Gastrocnemius medialis (tissue), 4 donors: ENCODE measurements at regions not wholly inside any gene's neighbourhood (a gene's known extent, or its start where the extent isn't known, plus 50 kb on each side); places are given as distances from the start of the nearest gene placed in this dataset.
"Not testable (repeated sequence)": the region's sequence is repeated elsewhere in the genome, so short reads cannot be mapped to it uniquely, and the experiment has no call there.

Experiments
- ATAC-seq, 2 donors: fragments of 150-250 bp; one replicate each; pipeline ENCODE4 v1.9.1; 2016
- DNase-seq, 2 donors: peaks; one replicate each; pipeline ENCODE4 v3.0.0-alpha.2; 2019
- H3K27ac ChIP-seq, 4 donors: fragments of 200-600 bp; sonication (generic); 1 replicate in 1 of 4; 2 replicates in 3 of 4; pipeline ENCODE4 v1.5.1; 2016 to 2018; ENCODE audit warnings: mild to moderate bottlenecking in 2 of 4, moderate library complexity in 1 of 4
- H3K27me3 ChIP-seq, 3 donors: fragments of 200-600 bp; sonication (generic) in 2 of 3; 1 replicate in 1 of 3; 2 replicates in 2 of 3; pipeline versions ENCODE4 v1.5.1 to v1.6.0; 2016 to 2019; ENCODE audit warnings: mild to moderate bottlenecking in 1 of 3, moderate library complexity in 1 of 3
- H3K36me3 ChIP-seq, 2 donors: fragments of 200-600 bp; sonication (generic) in 1 of 2; one replicate each; pipeline ENCODE4 v1.5.1; 2017 to 2018
- H3K4me1 ChIP-seq, 2 donors: fragments of 200-600 bp; sonication (generic) in 1 of 2; one replicate each; pipeline ENCODE4 v1.5.1; 2016 to 2017; ENCODE audit warnings: mild to moderate bottlenecking in 2 of 2
- H3K4me3 ChIP-seq, 4 donors: fragments of 200-600 bp; sonication (generic) in 3 of 4; 1 replicate in 1 of 4; 2 replicates in 3 of 4; pipeline ENCODE4 v1.5.1; 2016 to 2019; ENCODE audit warnings: mild to moderate bottlenecking in 2 of 4
- H3K9me3 ChIP-seq, 3 donors: fragments of 200-600 bp; sonication (generic) in 2 of 3; 1 replicate in 1 of 3; 2 replicates in 2 of 3; pipeline ENCODE4 v1.5.1; 2016 to 2019
- CTCF ChIP-seq, 5 experiments: fragments of 450-650 bp in 3 of 5; fragments of 200-600 bp in 2 of 5; sonication (generic) in 2 of 5; IDR thresholded peaks in 4 of 5; conservative IDR thresholded peaks in 1 of 5; 1 replicate in 4 of 5; 2 replicates in 1 of 5; pipeline ENCODE4 v1.5.1; 2016 to 2019; ENCODE audit warnings: antibody characterized with exemption in 5 of 5, mild to moderate bottlenecking in 3 of 5, moderate library complexity in 3 of 5
- POLR2A ChIP-seq, 2 donors: fragments of 450-650 bp; IDR thresholded peaks; one replicate each; pipeline ENCODE4 v1.6.1; 2017; ENCODE audit warnings: antibody characterized with exemption in 2 of 2, mild to moderate bottlenecking in 2 of 2, moderate library complexity in 2 of 2
- in situ Hi-C, 4 donors: fragments of 200-750 bp; cut with MboI; loops; one replicate each; pipeline versions ENCODE4 v1.15.0 to v1.8.0; 2017; ENCODE audit warnings: low sequenced_read_pairs in 4 of 4
- intact Hi-C: fragments of 100-400 bp; cut with DNase I; formaldehyde crosslinking; loops from one replicate; pipeline ENCODE4 v1.15.1; 2023; ENCODE audit warnings: low total_unique reads

GRCh38 chr5:67799732-67800234 lies 415.8 kb upstream of the PIK3R1 start:
- peaks cover 0 to 3% of the 10 kb centered on the region in 2 donors for H3K4me1 ChIP-seq
- no peak overlapping the region for H3K4me3 ChIP-seq
- no peaks in the 10 kb centered on the region for H3K9me3 ChIP-seq
- TF ChIP-seq CTCF (IDR thresholded peaks at IDR 0.05 in 4 of 5, conservative IDR thresholded peaks at IDR 0.05 in 1 of 5) (no peak), POLR2A (IDR thresholded peaks at IDR 0.05) (no peak)
- peak overlapping the region; percentile 41 to 60 (median 46) for H3K27ac ChIP-seq
- no peaks in the 10 kb centered on the region for H3K36me3 ChIP-seq
- DNase-seq (peak; percentile 24 to 64), ATAC-seq (peak; percentile 73 to 83)
- H3K27me3 ChIP-seq: no peaks in the 10 kb centered on the region
- in situ Hi-C loops (loop anchor here in 2 of 4 donors (25.0 kb wide), 3 partner anchors 312 to 562 kb away; no protein-coding TSS in a partner anchor), intact Hi-C loops (loop anchor here (5.0 to 10.0 kb wide), 3 partner anchors 245 to 542 kb away; no protein-coding TSS in a partner anchor)

GRCh38 chr5:67798470-67798869 lies 417.1 kb upstream of the PIK3R1 start:
- H3K27ac ChIP-seq: peak overlapping the region; percentile 13 to 60 (median 42)
- H3K36me3 ChIP-seq, in situ Hi-C loops, H3K9me3 ChIP-seq, intact Hi-C loops, DNase-seq, ATAC-seq, H3K4me3 ChIP-seq, H3K27me3 ChIP-seq, H3K4me1 ChIP-seq: not testable (repeated sequence)

DNA sequence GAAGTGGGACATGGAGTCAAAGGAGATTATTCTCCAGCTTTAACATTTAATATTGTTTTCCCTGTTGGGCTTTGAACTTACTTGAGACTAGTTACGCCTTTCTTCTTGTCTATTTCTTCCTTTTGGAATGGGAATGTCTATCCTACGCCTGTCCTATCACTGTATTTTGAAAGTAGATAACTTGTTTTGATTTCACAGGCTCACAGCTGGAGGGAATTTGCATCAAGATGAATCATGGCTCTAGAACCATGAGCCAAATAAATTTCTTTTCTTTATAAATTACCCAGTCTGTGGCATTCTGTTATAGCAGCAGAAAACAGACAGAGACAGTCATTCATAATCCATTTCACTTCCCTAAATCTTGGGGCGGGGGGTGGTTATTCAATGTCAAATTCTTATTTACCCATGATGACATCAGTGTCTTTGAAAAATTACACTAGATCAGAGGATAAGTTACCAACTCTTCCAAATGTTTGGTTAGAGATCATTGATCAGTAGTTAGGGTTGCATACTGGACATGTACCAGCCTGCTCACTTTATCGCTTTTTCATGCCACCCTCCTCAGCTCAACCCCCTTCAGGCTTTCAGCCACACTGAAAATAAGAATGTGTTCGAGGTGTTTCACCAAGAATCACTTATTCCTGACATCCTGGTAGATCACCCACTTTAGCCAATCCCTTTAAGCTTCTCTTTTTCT lies 419.6 kb upstream of the PIK3R1 start:
- Histone ChIP-seq H3K27me3 (no peaks in the 10 kb centered on the region), H3K36me3 (no peaks in the 10 kb centered on the region), H3K4me1 (peaks cover 3 to 6% of the 10 kb centered on the region in 2 donors), H3K4me3 (no peak overlapping the region), H3K27ac (peak overlapping the region in 3 of 4 donors; percentile 23 to 35 (median 26)), H3K9me3 (no peaks in the 10 kb centered on the region)
- no peak for DNase-seq
- intact Hi-C loops: no loop called here
- no peak for TF ChIP-seq POLR2A (IDR thresholded peaks at IDR 0.05)
- no peak for TF ChIP-seq CTCF (IDR thresholded peaks at IDR 0.05 in 4 of 5, conservative IDR thresholded peaks at IDR 0.05 in 1 of 5)
- no peak for ATAC-seq
- in situ Hi-C loops: no loop called here

DNA sequence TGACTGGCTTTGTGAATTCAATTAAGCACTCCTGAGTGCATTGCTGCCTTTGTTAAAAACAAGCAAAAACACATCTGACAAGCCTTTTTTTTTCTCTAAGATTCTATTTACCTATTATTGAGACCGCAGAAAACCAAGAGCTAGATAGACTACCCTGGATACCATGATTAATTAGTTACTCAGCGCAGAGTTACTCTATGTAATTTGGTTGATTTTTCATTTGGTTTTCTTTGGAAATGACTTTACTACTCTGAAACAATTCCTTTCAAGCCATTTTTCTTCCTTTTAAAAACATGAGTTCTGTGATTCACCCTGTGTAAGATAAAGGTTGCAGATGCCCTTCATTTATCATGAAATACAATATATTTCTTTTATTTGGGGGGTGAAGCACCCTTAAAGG lies 421.6 kb upstream of the PIK3R1 start:
- peak overlapping the region in 1 of 4 donors; percentile 14 for H3K27ac ChIP-seq
- peaks cover 0 to 6% of the 10 kb centered on the region in 2 donors for H3K4me1 ChIP-seq
- in situ Hi-C loops: no loop called here

More for the DNA sequence above, 421.6 kb upstream of the PIK3R1 start:
- no peaks in the 10 kb centered on the region for H3K36me3 ChIP-seq
- TF ChIP-seq CTCF (IDR thresholded peaks at IDR 0.05 in 4 of 5, conservative IDR thresholded peaks at IDR 0.05 in 1 of 5) (no peak), POLR2A (IDR thresholded peaks at IDR 0.05) (no peak)
- intact Hi-C loops: no loop called here
- H3K4me3 ChIP-seq: no peak overlapping the region
- DNase-seq (no peak), ATAC-seq (no peak)
- H3K9me3 ChIP-seq: no peaks in the 10 kb centered on the region
- no peaks in the 10 kb centered on the region for H3K27me3 ChIP-seq
